H9 (cell line): ENCODE measurements at regions not wholly inside any gene's neighbourhood (a gene's known extent, or its start where the extent isn't known, plus 50 kb on each side); places are given as distances from the start of the nearest gene placed in this dataset.

ENCODE experiments used
- DNase-seq: peaks from one replicate; pipeline ENCODE4 v3.0.0-alpha.2; 2017
- H2AFZ ChIP-seq: one replicate; pipeline ENCODE4 v1.6.1; 2013; ENCODE audit warnings: mild to moderate bottlenecking, low read length, control low read depth, moderate library complexity
- H2AK5ac ChIP-seq: 2 replicates; pipeline ENCODE4 v1.6.1; 2013; ENCODE audit warnings: low read length, control low read depth, mixed read lengths; ENCODE audit not compliant: insufficient read length
- H2BK120ac ChIP-seq: one replicate; pipeline ENCODE4 v1.6.1; 2013; ENCODE audit warnings: low read depth, mild to moderate bottlenecking, low read length, control low read depth, inconsistent platforms; ENCODE audit not compliant: poor library complexity, severe bottlenecking
- H2BK12ac ChIP-seq: 2 replicates; pipeline ENCODE4 v1.6.1; 2013; ENCODE audit warnings: low read length, control low read depth, mixed read lengths, low read depth; ENCODE audit not compliant: insufficient read length
- H2BK15ac ChIP-seq: 2 replicates; pipeline ENCODE4 v1.6.1; 2013; ENCODE audit warnings: low read depth, low read length, control low read depth
- H2BK20ac ChIP-seq: one replicate; pipeline ENCODE4 v1.6.1; 2013; ENCODE audit warnings: low read depth, mild to moderate bottlenecking, low read length, control low read depth, inconsistent platforms; ENCODE audit not compliant: poor library complexity, severe bottlenecking
- H2BK5ac ChIP-seq: 2 replicates; pipeline ENCODE4 v1.6.1; 2013; ENCODE audit warnings: low read length, control low read depth, mixed read lengths; ENCODE audit not compliant: insufficient read length
- H3K14ac ChIP-seq: 2 replicates; pipeline ENCODE4 v1.6.1; 2013; ENCODE audit warnings: low read length, control low read depth; ENCODE audit not compliant: insufficient read depth
- H3K18ac ChIP-seq: 2 replicates; pipeline ENCODE4 v1.6.1; 2013; ENCODE audit warnings: low read depth, mild to moderate bottlenecking, mixed read lengths, low read length, control low read depth; ENCODE audit not compliant: insufficient read length
- H3K23ac ChIP-seq: 2 replicates; pipeline ENCODE4 v1.6.1; 2013; ENCODE audit warnings: low read length, control low read depth, mixed read lengths, low read depth; ENCODE audit not compliant: insufficient read length
- H3K23me2 ChIP-seq: 2 replicates; pipeline ENCODE4 v1.6.1; 2013; ENCODE audit warnings: low read depth, mild to moderate bottlenecking, mixed read lengths, low read length, control low read depth; ENCODE audit not compliant: insufficient read length, poor library complexity, severe bottlenecking
- H3K27ac ChIP-seq: 2 replicates; pipeline ENCODE4 v1.5.1; 2013; ENCODE audit warnings: low read length, control low read depth, mixed read lengths, low read depth; ENCODE audit not compliant: insufficient read length
- H3K27me3 ChIP-seq: 2 replicates; pipeline ENCODE4 v1.6.1; 2013; ENCODE audit warnings: low read length, control low read depth, inconsistent platforms; ENCODE audit not compliant: insufficient read depth
- H3K4ac ChIP-seq: 2 replicates; pipeline ENCODE4 v1.6.1; 2013; ENCODE audit warnings: low read depth, mild to moderate bottlenecking, control low read depth, inconsistent platforms, low read length, moderate library complexity
- H3K4me1 ChIP-seq: 2 replicates; pipeline ENCODE4 v1.6.1; 2013; ENCODE audit warnings: low read length, control low read depth, inconsistent platforms; ENCODE audit not compliant: insufficient read depth
- H3K4me2 ChIP-seq: 2 replicates; pipeline ENCODE4 v1.6.1; 2013; ENCODE audit warnings: low read length, control low read depth, mixed read lengths; ENCODE audit not compliant: insufficient read length, insufficient read depth
- H3K56ac ChIP-seq: 2 replicates; pipeline ENCODE4 v1.6.1; 2013; ENCODE audit warnings: low read depth, mild to moderate bottlenecking, mixed read lengths, low read length, control low read depth; ENCODE audit not compliant: insufficient read length
- H3K79me1 ChIP-seq: 2 replicates; pipeline ENCODE4 v1.6.1; 2013; ENCODE audit warnings: low read depth, mild to moderate bottlenecking, moderate library complexity, low read length, control low read depth, inconsistent platforms; ENCODE audit not compliant: insufficient read depth, poor library complexity, severe bottlenecking
- H3K79me2 ChIP-seq: 2 replicates; pipeline ENCODE4 v1.6.1; 2013; ENCODE audit warnings: low read length, control low read depth, inconsistent platforms; ENCODE audit not compliant: insufficient read depth
- H3K9ac ChIP-seq: 2 replicates; pipeline ENCODE4 v1.6.1; 2013; ENCODE audit warnings: low read length, control low read depth, mixed read lengths; ENCODE audit not compliant: insufficient read length; ENCODE audit errors: extremely low read depth
- H3K9me3 ChIP-seq: one replicate; pipeline ENCODE4 v1.6.1; 2013; ENCODE audit warnings: low read depth, low read length, inconsistent platforms; ENCODE audit not compliant: control insufficient read depth
- H3T11ph ChIP-seq: one replicate; pipeline ENCODE4 v1.6.1; 2013; ENCODE audit warnings: mild to moderate bottlenecking, low read length, control low read depth, inconsistent platforms
- H4K20me1 ChIP-seq: one replicate; pipeline ENCODE4 v1.6.1; 2013; ENCODE audit not compliant: control insufficient read depth, insufficient read length, insufficient read depth
- H4K5ac ChIP-seq: 2 replicates; pipeline ENCODE4 v1.6.1; 2013; ENCODE audit warnings: low read depth, mild to moderate bottlenecking, mixed read lengths, low read length, control low read depth; ENCODE audit not compliant: insufficient read length
- H4K8ac ChIP-seq: replicated peaks from 2 replicates; pipeline ENCODE4 v1.6.1; 2013; ENCODE audit warnings: low read length, control low read depth, mixed read lengths, low read depth; ENCODE audit not compliant: insufficient read length
- H4K91ac ChIP-seq: 2 replicates; pipeline ENCODE4 v1.6.1; 2013; ENCODE audit warnings: low read depth, mild to moderate bottlenecking, moderate library complexity, mixed read lengths, low read length, control low read depth; ENCODE audit not compliant: insufficient read length
- H3K27ac Mint-ChIP-seq, 3 experiments: 2 replicates in 2 of 3; 3 replicates in 1 of 3; pipeline ENCODE4 v1.8.0; 2020 to 2021; ENCODE audit warnings: mixed read lengths in 3 of 3, mild to moderate bottlenecking in 1 of 3, moderate library complexity in 1 of 3
- H3K27me3 Mint-ChIP-seq: 2 replicates; pipeline ENCODE4 v1.8.0; 2021; ENCODE audit warnings: low read depth, mild to moderate bottlenecking, moderate library complexity, mixed read lengths
- H3K36me3 Mint-ChIP-seq, 3 experiments: 2 replicates in 2 of 3; 3 replicates in 1 of 3; pipeline ENCODE4 v1.8.0; 2020 to 2021; ENCODE audit warnings: low read depth in 3 of 3, mixed read lengths in 3 of 3; ENCODE audit not compliant: insufficient read depth in 1 of 3
- H3K4me1 Mint-ChIP-seq, 2 experiments: 2 replicates each; pipeline ENCODE4 v1.8.0; 2020; ENCODE audit warnings: mixed read lengths in 2 of 2
- H3K4me3 Mint-ChIP-seq, 2 experiments: 2 replicates in 1 of 2; 3 replicates in 1 of 2; pipeline ENCODE4 v1.8.0; 2020 to 2021; ENCODE audit warnings: mild to moderate bottlenecking in 2 of 2, mixed read lengths in 2 of 2, moderate library complexity in 1 of 2
- H3K9me3 Mint-ChIP-seq, 2 experiments: 2 replicates in 1 of 2; 3 replicates in 1 of 2; pipeline ENCODE4 v1.8.0; 2020; ENCODE audit warnings: mild to moderate bottlenecking in 2 of 2, mixed read lengths in 2 of 2, moderate library complexity in 1 of 2
- CTCF ChIP-seq: fragments of 200-600 bp; sonication (generic); conservative IDR thresholded peaks from 3 replicates; pipeline ENCODE4 v1.8.0; 2021; ENCODE audit warnings: antibody characterized with exemption, mild to moderate bottlenecking
- WGBS: extraction: QIAGEN DNeasy Blood & Tissue Kit; methylation state at CpG from one replicate; pipeline ENCODE4 v1.1.7; 2013; ENCODE audit warnings: missing lambda C conversion rate, low lambda C conversion rate, mixed read lengths; ENCODE audit not compliant: insufficient read length; ENCODE audit errors: extremely low coverage; 5-methylcytosine and 5-hydroxymethylcytosine counted together

GRCh38 chr13:75101348-75101747 lies 380.6 kb downstream of the TBC1D4 start:
- Histone ChIP-seq H3K18ac (no peak overlapping the region), H3T11ph (no peak overlapping the region), H2AFZ (no peak overlapping the region), H3K56ac (no peak overlapping the region), H2BK5ac (no peak overlapping the region), H3K4ac (no peak overlapping the region), H2BK12ac (no peak overlapping the region), H3K23ac (no peak overlapping the region), H3K4me2 (no peak overlapping the region), H4K5ac (no peak overlapping the region), H2BK20ac (no peak overlapping the region), H4K20me1 (no peaks in the 10 kb centered on the region), H3K27ac (no peak overlapping the region), H2BK120ac (no peak overlapping the region), H3K27me3 (no peaks in the 10 kb centered on the region), H4K91ac (no peak overlapping the region), H3K9ac (no peak overlapping the region), H3K79me1 (no peaks in the 10 kb centered on the region), H3K79me2 (no peaks in the 10 kb centered on the region), H3K4me1 (no peaks in the 10 kb centered on the region), H3K9me3 (no peaks in the 10 kb centered on the region), H2BK15ac (no peak overlapping the region), H3K14ac (no peak overlapping the region), H4K8ac (no peak overlapping the region), H3K23me2 (no peaks in the 10 kb centered on the region), H2AK5ac (no peak overlapping the region)
- Mint-ChIP-seq H3K4me1 (peaks cover 3 to 7% of the 10 kb centered on the region in 2 experiments; a peak in 3 of 4 replicates), H3K9me3 (no peaks in the 10 kb centered on the region), H3K4me3 (no peak overlapping the region), H3K27ac (no peak overlapping the region), H3K27me3 (no peaks in the 10 kb centered on the region), H3K36me3 (no peaks in the 10 kb centered on the region)
- TF ChIP-seq CTCF, result no peak
- no CpG with 5 or more reads among the region's 1 CpG for WGBS
- no peak for DNase-seq
